ENCODE measurements at regions not wholly inside any gene's neighbourhood (a gene's known extent, or its start where the extent isn't known, plus 50 kb on each side); places are given as distances from the start of the nearest gene placed in this dataset.
"Not testable (repeated sequence)": the region's sequence is repeated elsewhere in the genome, so short reads cannot be mapped to it uniquely, and the experiment has no call there.

- DNase-seq (ENCODE audit: low read depth) = no peak
Measured at GRCh38 chr15:81899730-81900129, 146.1 kb downstream of the MEX3B start.

GRCh38 chr15:81899024-81899423 is 146.8 kb downstream of the MEX3B start:
- DNase-seq (ENCODE audit: low read depth) = no peak

DNA sequence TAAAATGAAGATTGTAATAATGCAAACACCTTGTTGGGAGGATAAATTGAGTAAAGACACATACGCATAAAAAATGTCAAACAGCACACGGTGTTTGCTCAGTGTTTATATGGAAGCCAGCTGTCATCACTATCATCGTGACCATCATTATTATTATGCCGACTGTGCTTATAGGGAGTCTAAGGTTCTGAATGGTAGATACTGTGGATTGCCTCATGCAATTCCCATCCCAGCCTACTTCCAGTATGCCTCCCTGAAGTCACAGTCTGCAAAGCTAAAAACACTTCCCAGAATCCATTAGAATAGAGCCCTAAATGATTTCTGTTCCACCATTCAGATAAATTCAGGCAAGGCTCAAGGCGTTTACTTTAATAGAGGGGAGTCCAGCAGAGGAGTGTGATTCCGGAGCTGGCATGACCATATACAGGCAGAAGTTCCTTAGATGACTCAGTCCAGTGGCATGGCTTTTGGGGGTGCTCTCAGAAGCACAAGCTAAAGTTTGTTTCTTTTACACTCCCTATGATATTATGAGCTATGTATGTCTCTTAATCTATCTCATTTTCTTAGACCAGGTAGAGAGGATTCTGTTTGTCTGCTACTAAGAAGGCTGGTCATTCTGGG is 148.7 kb downstream of the MEX3B start:
- no peak for DNase-seq (ENCODE audit: low read depth)

DNA sequence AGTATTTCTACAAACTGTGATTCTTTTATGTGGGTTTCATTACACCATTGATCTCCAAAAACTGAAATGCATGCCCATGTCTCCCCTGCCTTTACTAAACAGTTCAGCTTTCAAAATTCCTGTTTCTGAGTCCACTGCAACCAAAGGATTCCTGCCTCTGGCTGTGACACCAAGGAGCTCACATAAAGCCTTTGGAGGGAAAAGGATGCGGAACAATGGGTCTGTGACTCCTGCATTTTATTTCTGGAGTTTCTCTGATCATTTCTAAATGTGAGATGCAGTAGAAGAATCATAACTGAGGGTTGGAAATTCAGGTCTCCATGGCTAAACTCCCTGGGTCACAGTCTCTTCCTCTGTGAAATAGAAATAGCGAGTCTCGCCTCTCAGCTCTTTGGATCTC is 149.5 kb downstream of the MEX3B start:
- no peak for DNase-seq (ENCODE audit: low read depth)

DNA sequence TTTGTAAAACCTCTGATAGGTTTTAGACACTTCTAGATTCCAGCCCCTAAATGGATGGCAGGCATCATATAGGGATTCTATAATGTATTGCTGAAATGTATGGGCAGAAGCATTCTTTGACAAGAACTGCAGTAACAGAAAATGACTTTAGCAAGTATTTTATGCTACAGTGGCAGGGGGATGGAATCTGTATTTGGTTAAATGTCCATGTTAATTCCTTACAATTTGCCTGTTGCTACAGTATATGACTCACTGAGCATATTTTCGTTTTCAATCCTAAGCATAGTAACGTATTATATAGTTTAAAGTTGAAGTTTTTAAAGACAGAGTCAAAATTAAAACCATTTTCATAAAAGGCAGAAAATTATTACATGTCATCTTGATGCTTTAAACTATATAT is 150.1 kb downstream of the MEX3B start:
- DNase-seq (ENCODE audit: low read depth) = no peak

DNA sequence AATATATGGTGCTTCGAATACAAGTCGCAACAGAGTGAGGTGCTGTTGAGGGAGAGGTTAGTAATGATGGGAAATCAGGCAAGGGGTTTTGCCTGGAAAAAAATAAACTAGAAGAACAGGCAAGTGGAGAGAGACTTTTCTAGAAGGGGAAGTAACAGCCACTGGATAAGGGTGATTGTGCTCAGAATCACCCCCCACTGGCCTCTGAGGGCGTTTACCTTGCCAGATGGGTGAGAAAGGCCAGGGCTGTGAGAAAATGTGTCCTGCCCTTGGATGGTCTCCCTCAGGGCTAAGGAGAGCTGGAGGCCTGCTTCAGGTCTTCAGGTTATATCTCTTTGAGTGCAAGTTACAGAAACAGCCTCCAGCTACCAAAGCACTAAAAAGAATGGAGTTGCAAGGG is 151.8 kb downstream of the MEX3B start:
- DNase-seq (ENCODE audit: low read depth) = no peak

DNA sequence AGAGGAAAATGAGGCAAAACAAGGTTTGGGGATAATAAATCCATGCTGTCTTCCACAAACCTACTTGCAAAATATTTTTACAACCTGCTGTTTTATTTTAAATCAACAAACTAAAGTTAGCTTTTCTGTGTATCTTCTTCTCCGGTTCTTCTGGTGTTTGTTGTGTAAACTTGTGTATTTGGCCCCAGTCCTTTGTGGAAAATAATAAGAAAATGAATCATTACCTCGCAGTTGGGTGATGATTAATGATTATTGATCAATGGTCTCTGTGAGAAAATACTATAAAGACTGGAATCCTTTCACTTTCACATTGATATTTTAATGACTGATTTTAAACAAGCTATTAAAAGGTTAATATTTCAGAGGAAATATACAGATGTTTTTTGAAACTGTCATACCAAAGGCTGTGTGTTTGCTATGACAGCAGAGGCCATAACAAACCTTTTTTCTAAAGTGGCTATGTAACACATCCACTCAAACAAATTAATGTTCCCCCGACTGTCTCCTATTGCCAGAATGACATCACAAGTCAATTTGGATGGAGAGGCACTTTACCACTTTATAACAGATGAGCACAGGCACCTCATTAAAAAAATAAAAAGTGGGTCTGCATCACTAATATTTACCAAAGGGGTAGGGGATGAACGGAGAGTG is 152.5 kb downstream of the MEX3B start:
- no peak for DNase-seq (ENCODE audit: low read depth)

GRCh38 chr15:81890496-81890895 is 155.3 kb downstream of the MEX3B start:
- no peak for DNase-seq (ENCODE audit: low read depth)

DNA sequence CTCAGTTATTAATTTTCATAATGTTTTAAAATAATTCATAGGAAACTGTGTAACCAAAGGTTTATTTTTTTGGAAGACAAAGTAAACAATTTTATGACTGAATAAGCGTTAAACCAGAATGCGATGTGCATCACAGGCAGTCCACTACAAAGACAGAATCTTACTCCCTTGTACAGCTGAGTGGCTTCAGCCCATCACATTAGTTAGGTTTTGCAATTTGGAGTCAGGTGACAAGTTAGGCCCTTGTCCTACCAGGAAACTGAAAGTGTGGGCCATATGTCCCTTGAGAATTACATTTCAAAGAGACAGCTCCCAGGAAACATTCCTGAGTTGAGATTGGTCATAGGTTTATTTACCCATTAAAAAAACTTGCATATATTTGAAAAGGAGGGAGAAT is 156.3 kb downstream of the MEX3B start:
- DNase-seq (ENCODE audit: low read depth) = no peak

- no peak for DNase-seq (ENCODE audit: low read depth)
Measured at GRCh38 chr15:81888748-81889484, 156.9 kb downstream of the MEX3B start.

DNA sequence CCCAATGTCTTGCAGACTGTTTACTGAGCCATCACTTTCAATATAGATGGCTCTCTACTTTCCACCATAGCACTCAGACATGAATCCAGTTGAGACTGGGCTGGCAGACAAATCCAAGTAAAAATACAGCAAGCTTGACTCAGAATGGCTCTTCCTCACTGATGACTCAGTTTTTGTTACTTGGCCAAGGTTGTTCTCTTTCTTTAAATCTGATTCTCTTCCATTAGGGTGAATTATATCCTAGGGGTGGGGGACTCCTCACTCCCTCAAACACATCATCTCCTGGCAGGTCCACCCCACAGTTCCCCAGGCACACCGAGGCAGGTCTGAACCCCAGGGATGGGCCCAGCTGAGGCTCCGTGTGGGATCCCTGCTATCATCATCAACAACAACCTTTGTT is 157.9 kb downstream of the MEX3B start:
- no peak for DNase-seq (ENCODE audit: low read depth)

- DNase-seq (ENCODE audit: low read depth) = not testable (repeated sequence)
Measured at GRCh38 chr15:81887188-81887587, 158.6 kb downstream of the MEX3B start.

- no peak for DNase-seq (ENCODE audit: low read depth)
Measured at GRCh38 chr15:81886591-81886990, 159.2 kb downstream of the MEX3B start.

- DNase-seq (ENCODE audit: low read depth) = no peak
Measured at GRCh38 chr15:81886080-81886479, 159.7 kb downstream of the MEX3B start.

- DNase-seq (ENCODE audit: low read depth) = no peak
Measured at GRCh38 chr15:81885135-81885534, 160.7 kb downstream of the MEX3B start.

GRCh38 chr15:81882504-81882903 is 163.3 kb downstream of the MEX3B start:
- no peak for DNase-seq (ENCODE audit: low read depth)

GRCh38 chr15:81880833-81881232 is 165.0 kb downstream of the MEX3B start:
- no peak for DNase-seq (ENCODE audit: low read depth)

DNA sequence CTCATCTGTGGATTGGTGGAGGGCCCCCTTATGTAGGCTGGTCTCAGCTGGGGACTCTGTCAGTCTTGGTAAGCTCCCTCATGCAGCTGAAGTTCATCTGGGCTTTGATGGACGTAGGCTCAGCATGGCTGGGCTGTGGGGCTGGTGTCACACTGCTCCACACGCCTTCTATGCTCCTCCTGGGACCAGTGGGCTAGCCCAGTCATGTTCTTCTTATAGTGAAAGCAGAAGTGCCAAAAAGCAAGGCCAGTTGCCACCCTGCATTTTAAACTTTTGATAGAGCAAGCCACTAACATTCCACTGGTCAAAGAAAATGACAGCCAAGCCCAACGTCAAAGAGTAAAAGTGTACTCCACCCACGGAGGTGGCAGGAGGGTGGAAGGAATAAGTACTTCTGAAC is 165.5 kb downstream of the MEX3B start:
- DNase-seq (ENCODE audit: low read depth) = no peak

DNA sequence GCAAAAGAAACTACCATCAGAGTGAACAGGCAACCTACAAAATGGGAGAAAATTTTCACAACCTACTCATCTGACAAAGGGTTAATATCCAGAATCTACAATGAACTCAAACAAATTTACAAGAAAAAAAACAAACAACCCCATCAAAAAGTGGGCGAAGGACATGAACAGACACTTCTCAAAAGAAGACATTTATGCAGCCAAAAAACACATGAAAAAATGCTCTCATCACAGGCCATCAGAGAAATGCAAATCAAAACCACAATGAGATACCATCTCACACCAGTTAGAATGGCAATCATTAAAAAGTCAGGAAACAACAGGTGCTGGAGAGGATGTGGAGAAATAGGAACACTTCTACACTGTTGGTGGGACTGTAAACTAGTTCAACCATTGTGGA is 170.1 kb downstream of the MEX3B start:
- DNase-seq (ENCODE audit: low read depth) = not testable (repeated sequence)

- DNase-seq (ENCODE audit: low read depth) = not testable (repeated sequence)
Measured at GRCh38 chr15:81870746-81871106, 175.1 kb downstream of the MEX3B start.

- not testable (repeated sequence) for DNase-seq (ENCODE audit: low read depth)
Measured at GRCh38 chr15:81870062-81870745, 175.6 kb downstream of the MEX3B start.

- DNase-seq (ENCODE audit: low read depth) = no peak
Measured at GRCh38 chr15:81869161-81869954, 176.5 kb downstream of the MEX3B start.

All from stimulated activated CD8-positive, alpha-beta memory T cell treated with anti-CD3 and anti-CD28 coated beads, Interleukin-12 subunit alpha, Interleukin-12 subunit beta, amount 100 ng/mL, for 1 hour (primary cell).